Kidney tubule cell (primary cell): ENCODE measurements at regions not wholly inside any gene's neighbourhood (a gene's known extent, or its start where the extent isn't known, plus 50 kb on each side); places are given as distances from the start of the nearest gene placed in this dataset.
A peak's percentile ranks its signal among the peaks of the same experiment; 100 is the strongest.

Source experiments
- DNase-seq: peaks from one replicate; pipeline ENCODE4 v3.0.0-alpha.2; 2018; ENCODE audit warnings: low spot score

DNA sequence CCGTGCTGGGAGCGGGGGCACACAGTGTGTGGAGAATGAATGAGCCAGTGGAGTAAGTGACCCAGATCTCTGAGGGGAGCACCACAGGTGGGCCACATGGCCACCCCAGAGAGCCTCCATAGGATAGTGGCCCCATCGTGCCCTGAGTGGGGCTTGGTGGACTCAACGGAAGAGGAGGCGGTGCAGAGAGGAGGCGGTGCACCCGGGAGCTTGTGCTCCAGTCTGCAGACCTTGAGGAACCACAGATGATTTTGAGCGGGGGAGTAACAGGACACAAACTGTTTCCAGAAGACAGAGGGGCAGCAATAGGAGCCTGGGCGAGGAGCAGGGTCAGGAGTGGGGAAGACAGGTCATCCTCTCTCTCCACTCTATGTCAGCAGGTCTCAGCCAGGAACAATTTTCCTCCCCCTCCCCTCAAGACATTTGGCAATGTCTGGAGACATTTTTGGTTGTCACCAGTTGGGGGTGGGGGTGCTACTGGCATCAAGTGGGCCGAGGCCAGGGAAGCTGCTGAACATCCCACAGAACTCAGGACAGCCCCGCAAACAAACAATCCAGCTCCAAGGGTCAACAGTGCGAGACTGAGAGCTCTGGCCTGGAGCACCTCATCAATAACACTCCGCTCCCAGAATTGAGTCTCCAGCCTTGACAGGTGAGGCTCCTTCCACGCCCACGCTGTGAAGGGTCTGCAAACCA lies 182.2 kb downstream of the USP12 start:
- DNase-seq, result no peak

GRCh38 chr13:26988059-26988769 lies 183.4 kb downstream of the USP12 start:
- peak; percentile 9 for DNase-seq

DNA sequence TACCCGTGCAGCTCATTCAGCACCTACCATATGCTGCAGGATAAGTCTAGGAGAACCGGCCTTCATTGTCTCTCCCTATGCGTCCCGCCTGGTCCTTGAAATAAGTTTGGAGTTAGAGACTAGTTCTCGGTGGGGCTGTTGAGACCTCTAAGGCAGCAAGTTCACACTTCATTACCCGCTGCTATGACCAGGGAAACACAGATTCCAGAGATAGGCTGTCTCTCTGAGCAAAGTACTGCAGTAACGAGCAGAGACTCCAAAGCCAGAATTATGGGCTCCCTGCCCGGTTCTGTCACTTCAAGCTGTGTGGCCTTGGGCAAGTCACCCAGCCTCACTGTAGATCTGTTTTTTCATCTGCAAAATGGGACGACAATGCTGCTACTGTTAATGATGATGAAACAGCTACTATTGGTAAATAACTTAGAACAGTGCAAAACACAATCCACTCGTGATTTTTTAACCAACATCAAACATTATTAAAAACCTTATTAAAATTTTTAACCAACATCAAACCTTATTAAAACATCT lies 184.1 kb downstream of the USP12 start:
- DNase-seq, result no peak

DNA sequence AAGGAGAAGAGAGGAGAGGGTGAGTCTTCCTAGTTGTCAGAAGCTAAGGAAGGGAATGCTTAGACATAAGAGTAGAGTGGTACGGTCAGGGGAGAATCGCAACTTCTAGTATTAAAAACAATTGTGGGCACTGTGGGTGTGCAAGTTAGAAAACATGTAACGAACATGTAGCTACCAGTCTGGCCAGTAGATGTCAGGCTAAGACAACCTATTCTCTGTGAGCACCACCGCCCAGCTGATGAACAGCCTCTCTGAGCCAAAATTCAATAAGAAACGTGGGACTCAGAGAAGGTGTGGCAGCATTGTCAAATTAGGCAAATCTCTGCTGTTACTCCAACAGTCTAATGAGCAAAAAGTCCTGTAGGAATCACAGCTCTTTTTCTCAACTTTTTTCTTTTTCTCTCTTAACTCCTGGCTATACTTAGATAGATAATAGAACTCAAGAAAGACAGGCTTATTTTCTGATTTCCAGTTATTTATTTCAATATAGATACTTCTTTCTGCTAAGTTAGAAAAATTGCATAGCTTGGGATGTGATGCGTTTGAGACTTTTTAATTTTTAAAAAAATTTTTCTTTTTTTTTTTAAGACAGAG lies 186.2 kb downstream of the USP12 start:
- DNase-seq, result peak; percentile 79

DNA sequence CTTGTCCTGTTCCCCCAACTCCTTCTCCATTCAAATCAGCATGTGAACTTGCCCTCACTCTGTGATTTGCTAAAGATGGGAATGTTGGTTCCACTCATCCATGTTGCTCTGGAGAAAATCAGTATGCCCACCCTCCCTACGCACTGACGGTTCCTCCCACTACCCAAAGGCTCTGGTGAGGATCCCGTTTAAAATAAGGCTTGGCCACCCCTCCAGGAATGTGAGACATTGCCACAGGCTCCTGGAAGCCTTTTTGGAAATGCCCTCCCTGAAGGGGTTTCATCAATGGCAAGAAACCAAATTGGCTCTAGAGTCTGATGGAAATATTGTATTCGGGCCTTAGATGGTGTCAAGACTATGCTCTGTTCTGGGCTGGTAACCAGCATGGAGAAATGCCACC lies 187.3 kb downstream of the USP12 start:
- no peak for DNase-seq

- DNase-seq, result peak; percentile 54
These were observed 187.9 kb downstream of the USP12 start for GRCh38 chr13:26983543-26984320.

- DNase-seq, result no peak
These were observed 191.2 kb downstream of the USP12 start for GRCh38 chr13:26980099-26981031.

DNA sequence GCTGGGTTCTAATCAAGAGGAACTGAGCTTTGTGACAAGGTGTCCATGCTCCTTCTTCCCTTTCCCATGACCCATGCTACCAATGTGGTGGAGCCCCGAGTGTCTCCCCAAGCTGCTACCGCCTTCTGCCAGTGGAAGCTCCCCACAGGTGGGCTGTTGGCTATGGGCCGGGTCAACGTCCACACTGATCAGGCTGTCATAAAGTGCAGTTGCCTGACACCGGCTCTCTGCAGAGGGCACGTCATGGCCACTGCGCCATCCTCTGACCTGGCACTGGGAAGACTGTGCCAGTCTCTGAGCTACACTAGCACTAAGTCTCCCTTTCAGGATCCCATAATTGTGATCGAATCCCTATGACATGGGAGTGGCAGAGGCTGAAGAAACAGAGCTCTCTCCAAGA lies 192.3 kb downstream of the USP12 start:
- no peak for DNase-seq

GRCh38 chr13:26978081-26978860 lies 193.3 kb downstream of the USP12 start:
- peak; percentile 63 for DNase-seq

- DNase-seq, result peak; percentile 87
These were observed 194.1 kb downstream of the USP12 start for GRCh38 chr13:26977541-26977940.

DNA sequence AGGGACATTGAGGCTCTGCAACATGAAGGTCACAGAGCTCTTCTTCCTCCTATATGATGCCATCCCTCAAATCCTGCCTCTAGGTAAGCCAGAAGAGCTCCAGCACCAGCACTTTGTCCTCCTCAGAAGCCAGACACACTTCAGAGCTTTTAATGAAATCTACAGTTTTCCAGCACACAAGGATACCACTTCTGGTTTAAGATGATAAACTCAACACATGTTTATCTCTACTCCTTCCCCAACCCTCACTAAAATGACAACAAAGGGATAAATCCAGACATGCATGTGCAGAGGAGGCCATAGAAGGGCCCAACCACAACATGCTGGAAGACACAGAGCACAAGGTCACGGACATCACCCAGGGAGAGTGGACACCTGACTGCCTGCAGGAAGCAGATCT lies 195.3 kb downstream of the USP12 start:
- DNase-seq, result no peak

- DNase-seq, result no peak
These were observed 197.7 kb downstream of the USP12 start for GRCh38 chr13:26973946-26974345.

- no peak for DNase-seq
These were observed 198.3 kb downstream of the USP12 start for GRCh38 chr13:26973295-26973694.

GRCh38 chr13:26971990-26972887 lies 199.4 kb downstream of the USP12 start:
- DNase-seq, result peak; percentile 65

DNA sequence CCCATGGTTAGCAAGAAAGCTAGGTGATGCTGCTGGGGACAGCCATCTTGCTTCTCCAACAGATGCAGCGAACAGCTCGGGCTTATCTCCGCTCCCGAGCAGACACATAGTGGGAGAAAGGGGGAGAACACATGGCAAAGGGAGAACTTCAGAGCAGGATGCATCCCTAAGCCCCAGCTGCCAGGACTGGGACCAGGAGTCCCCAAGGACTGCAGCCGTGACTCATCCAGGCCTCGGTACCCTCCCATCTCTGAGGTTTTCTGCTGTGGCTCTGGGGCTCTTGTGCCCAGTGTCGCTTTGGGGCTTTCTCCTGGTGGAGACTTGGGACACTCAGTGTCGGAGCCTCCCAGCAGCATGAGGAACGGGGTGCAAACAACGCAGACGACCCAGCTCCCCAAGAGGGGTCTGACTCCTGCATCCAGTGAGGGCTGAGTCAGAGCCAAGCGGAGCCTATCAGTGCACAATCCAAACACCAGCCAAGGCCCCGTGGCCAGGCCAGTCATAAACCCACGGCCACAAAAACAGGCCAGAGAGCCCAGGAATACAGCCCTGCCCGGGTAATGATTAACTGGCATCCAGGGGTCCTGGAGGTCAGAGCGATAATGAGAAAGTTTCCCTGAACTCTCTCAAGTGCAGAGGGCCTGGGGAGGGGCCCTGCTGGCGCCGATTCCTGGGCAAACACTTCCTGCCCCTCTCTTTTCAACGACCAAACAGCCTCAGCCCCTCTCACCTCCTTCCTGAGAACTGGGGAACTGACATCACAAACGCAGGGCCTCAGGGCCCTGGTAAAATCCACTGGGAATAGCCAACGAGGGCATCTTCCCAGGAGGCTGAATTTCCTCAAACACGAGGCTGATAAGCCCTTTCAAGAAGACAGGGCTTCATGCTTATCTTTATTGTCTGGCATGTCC lies 202.9 kb downstream of the USP12 start:
- peak; percentile 73 for DNase-seq

GRCh38 chr13:26967119-26968038 lies 204.2 kb downstream of the USP12 start:
- DNase-seq, result no peak

DNA sequence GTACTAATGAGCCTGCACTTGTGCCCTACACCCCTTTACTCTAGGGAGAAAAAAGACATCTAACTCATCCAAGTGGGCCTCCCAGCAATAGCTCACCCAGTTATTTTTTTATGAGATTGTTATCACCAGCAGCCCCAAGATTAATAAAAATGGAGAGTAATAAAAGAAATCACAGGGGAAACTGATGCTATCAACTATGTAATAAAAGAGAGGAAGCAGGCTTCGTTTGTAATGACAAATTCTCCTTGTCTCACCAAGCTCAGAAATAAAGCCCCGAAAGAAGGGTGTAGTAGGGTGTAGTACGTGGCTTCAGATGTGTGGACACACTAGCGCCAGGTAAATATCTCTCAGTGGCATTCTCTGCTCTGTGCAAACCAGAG lies 204.9 kb downstream of the USP12 start:
- DNase-seq, result no peak
